Thymus (tissue), 11 donors: ENCODE measurements at regions not wholly inside any gene's neighbourhood (a gene's known extent, or its start where the extent isn't known, plus 50 kb on each side); places are given as distances from the start of the nearest gene placed in this dataset.

ENCODE experiments used
- DNase-seq, 9 donors: peaks; one replicate each; pipeline ENCODE4 v3.0.0-alpha.2; 2013; ENCODE audit warnings: low spot score in 9 of 9, low read depth in 6 of 9, missing footprints in 1 of 9
- H3K27ac ChIP-seq, 2 donors: one replicate each; pipeline ENCODE4 v1.5.1; 2013; ENCODE audit warnings: control low read depth in 1 of 2, low read depth in 1 of 2, low read length in 1 of 2, mild to moderate bottlenecking in 1 of 2, moderate library complexity in 1 of 2
- H3K27me3 ChIP-seq, 2 donors: one replicate each; pipeline ENCODE4 v1.5.1; 2013; ENCODE audit warnings: low read length in 1 of 2; ENCODE audit not compliant: control insufficient read depth in 2 of 2, insufficient read depth in 1 of 2
- H3K36me3 ChIP-seq, 2 donors: one replicate each; pipeline ENCODE4 v1.5.1; 2013; ENCODE audit warnings: low read length in 1 of 2, mild to moderate bottlenecking in 1 of 2, moderate library complexity in 1 of 2; ENCODE audit not compliant: control insufficient read depth in 2 of 2, insufficient read depth in 2 of 2
- H3K4me1 ChIP-seq, 2 donors: one replicate each; pipeline ENCODE4 v1.5.1; 2013; ENCODE audit warnings: low read length in 2 of 2; ENCODE audit not compliant: control insufficient read depth in 2 of 2, insufficient read depth in 2 of 2
- H3K4me3 ChIP-seq, 2 donors: one replicate each; pipeline ENCODE4 v1.5.1; 2013; ENCODE audit warnings: low read length in 2 of 2, control low read depth in 1 of 2, mild to moderate bottlenecking in 1 of 2
- H3K9me3 ChIP-seq, 2 donors: one replicate each; pipeline ENCODE4 v1.5.1; 2013; ENCODE audit warnings: low read length in 1 of 2, mild to moderate bottlenecking in 1 of 2; ENCODE audit not compliant: control insufficient read depth in 2 of 2, insufficient read depth in 1 of 2
- WGBS: extraction: QIAGEN DNeasy Blood & Tissue Kit; methylation state at CpG from one replicate; pipeline ENCODE4 v1.1.7; 2013; 5-methylcytosine and 5-hydroxymethylcytosine counted together
- donor health status: healthy.

GRCh38 chr3:124529826-124530571 is 200.3 kb upstream of the UMPS start:
- Histone ChIP-seq H3K36me3 (no peaks in the 10 kb centered on the region), H3K4me1 (no peaks in the 10 kb centered on the region), H3K27ac (no peak overlapping the region), H3K4me3 (no peak overlapping the region), H3K9me3 (no peaks in the 10 kb centered on the region), H3K27me3 (no peaks in the 10 kb centered on the region)
- DNase-seq, result no peak
- WGBS, result 94% methylated on average over 3 of the region's 3 CpGs

- H3K9me3 ChIP-seq, result no peaks in the 10 kb centered on the region
- no peak overlapping the region for H3K4me3 ChIP-seq
- H3K4me1 ChIP-seq, result no peaks in the 10 kb centered on the region
- no peaks in the 10 kb centered on the region for H3K27me3 ChIP-seq
- H3K27ac ChIP-seq, result no peak overlapping the region
- DNase-seq, result no peak
- H3K36me3 ChIP-seq, result no peaks in the 10 kb centered on the region
Observed at GRCh38 chr3:124530916-124531315, 199.3 kb upstream of the UMPS start.

- 99% methylated on average over 1 of the region's 1 CpG for WGBS
- no peak overlapping the region for H3K27ac ChIP-seq
Observed at GRCh38 chr3:124532071-124532470, 198.2 kb upstream of the UMPS start.

GRCh38 chr3:124535306-124535705 is 194.9 kb upstream of the UMPS start:
- Histone ChIP-seq H3K4me1 (no peaks in the 10 kb centered on the region), H3K27ac (no peak overlapping the region), H3K9me3 (no peaks in the 10 kb centered on the region), H3K27me3 (no peaks in the 10 kb centered on the region), H3K36me3 (no peaks in the 10 kb centered on the region), H3K4me3 (no peak overlapping the region)
- whole genome bisulfite sequencing, result 81% methylated on average over 1 of the region's 1 CpG
- no peak for DNase-seq

More at GRCh38 chr3:124532071-124532470, 198.2 kb upstream of the UMPS start:
- H3K36me3 ChIP-seq, result no peaks in the 10 kb centered on the region
- H3K4me1 ChIP-seq, result no peaks in the 10 kb centered on the region
- no peaks in the 10 kb centered on the region for H3K9me3 ChIP-seq
- no peaks in the 10 kb centered on the region for H3K27me3 ChIP-seq
- no peak overlapping the region for H3K4me3 ChIP-seq
- no peak for DNase-seq

- Histone ChIP-seq H3K9me3 (no peaks in the 10 kb centered on the region), H3K27me3 (peaks cover 0 to 2% of the 10 kb centered on the region in 2 donors), H3K4me3 (no peak overlapping the region), H3K27ac (no peak overlapping the region), H3K36me3 (no peaks in the 10 kb centered on the region), H3K4me1 (no peaks in the 10 kb centered on the region)
- no peak for DNase-seq
- WGBS, result 65% methylated on average over 6 of the region's 6 CpGs
Observed at GRCh38 chr3:124540550-124541211, 189.6 kb upstream of the UMPS start.

GRCh38 chr3:124542214-124542869 is 187.9 kb upstream of the UMPS start:
- Histone ChIP-seq H3K36me3 (no peaks in the 10 kb centered on the region), H3K9me3 (no peaks in the 10 kb centered on the region), H3K4me3 (no peak overlapping the region), H3K4me1 (no peaks in the 10 kb centered on the region), H3K27ac (no peak overlapping the region), H3K27me3 (peaks cover 0 to 2% of the 10 kb centered on the region in 2 donors)
- no peak for DNase-seq
- 85% methylated on average over 6 of the region's 6 CpGs for WGBS

GRCh38 chr3:124545891-124546290 is 184.4 kb upstream of the UMPS start:
- Histone ChIP-seq H3K4me1 (no peaks in the 10 kb centered on the region), H3K27me3 (no peaks in the 10 kb centered on the region), H3K36me3 (no peaks in the 10 kb centered on the region), H3K27ac (no peak overlapping the region), H3K9me3 (no peaks in the 10 kb centered on the region), H3K4me3 (no peak overlapping the region)
- WGBS, result 89% methylated on average over 3 of the region's 3 CpGs
- DNase-seq, result no peak

- Histone ChIP-seq H3K27ac (no peak overlapping the region), H3K36me3 (no peaks in the 10 kb centered on the region), H3K27me3 (peaks cover 0 to 5% of the 10 kb centered on the region in 2 donors), H3K9me3 (no peaks in the 10 kb centered on the region), H3K4me1 (no peaks in the 10 kb centered on the region), H3K4me3 (no peak overlapping the region)
- DNase-seq, result no peak
- 79% methylated on average over 5 of the region's 5 CpGs for WGBS
Observed at GRCh38 chr3:124552224-124552623, 178.0 kb upstream of the UMPS start.

GRCh38 chr3:124553178-124553577 is 177.1 kb upstream of the UMPS start:
- DNase-seq, result no peak
- peaks cover 0 to 5% of the 10 kb centered on the region in 2 donors for H3K27me3 ChIP-seq
- H3K36me3 ChIP-seq, result no peaks in the 10 kb centered on the region
- no peaks in the 10 kb centered on the region for H3K4me1 ChIP-seq
- WGBS, result 30% methylated on average over 3 of the region's 3 CpGs
- no peak overlapping the region for H3K27ac ChIP-seq
- no peaks in the 10 kb centered on the region for H3K9me3 ChIP-seq
- no peak overlapping the region for H3K4me3 ChIP-seq
